H1 (cell line): ENCODE measurements at regions not wholly inside any gene's neighbourhood (a gene's known extent, or its start where the extent isn't known, plus 50 kb on each side); places are given as distances from the start of the nearest gene placed in this dataset.

Experiments used
- CBX8 ChIP-seq: fragments of 300-800, 300-1000 bp; sonication (generic); IDR thresholded peaks from 2 replicates; pipeline ENCODE4 v1.7.1; 2016; ENCODE audit warnings: low read depth, low read length, borderline replicate concordance
- CREB1 ChIP-seq: IDR thresholded peaks from 2 replicates; pipeline ENCODE4 v1.6.1; 2012; ENCODE audit warnings: inconsistent platforms
- TAF1 ChIP-seq: IDR thresholded peaks from 2 replicates; pipeline ENCODE4 v1.6.1; 2011; ENCODE audit warnings: mild to moderate bottlenecking, low read depth, low read length
- TCF12 ChIP-seq: IDR thresholded peaks from 2 replicates; pipeline ENCODE4 v1.6.1; 2011; ENCODE audit warnings: low read depth, mild to moderate bottlenecking, low read length
- YY1 ChIP-seq: IDR thresholded peaks from 2 replicates; pipeline ENCODE4 v1.6.1; 2011; ENCODE audit warnings: low read depth, mild to moderate bottlenecking, low read length

GRCh38 chr3:194800002-194800401 lies 114.3 kb downstream of the FAM43A start (continued):
- TF ChIP-seq TCF12 (no peak), CREB1 (no peak), YY1 (no peak), TAF1 (no peak), CBX8 (no peak)
